ENCODE measurements at regions not wholly inside any gene's neighbourhood (a gene's known extent, or its start where the extent isn't known, plus 50 kb on each side); places are given as distances from the start of the nearest gene placed in this dataset.

- Histone ChIP-seq H3K27ac (no peak overlapping the region), H3K4me1 (no peaks in the 10 kb centered on the region)
- WGBS = 64% methylated on average over 3 of the region's 3 CpGs
These were observed 259.1 kb downstream of the BARHL2 start for GRCh38 chr1:90457985-90458384.

GRCh38 chr1:90452491-90452890, 264.6 kb downstream of the BARHL2 start:
- Histone ChIP-seq H3K4me3 (no peak overlapping the region), H3K27me3 (no peaks in the 10 kb centered on the region), H3K4me1 (no peaks in the 10 kb centered on the region), H3K9me3 (no peaks in the 10 kb centered on the region), H3K36me3 (no peaks in the 10 kb centered on the region), H3K27ac (no peak overlapping the region)
- DNase-seq (ENCODE audit: low spot score in 2 of 2) = no peak
- TF ChIP-seq EP300 (IDR thresholded peaks at IDR 0.05) (no peak), POLR2A (IDR thresholded peaks at IDR 0.05) (no peak), CTCF (IDR thresholded peaks at IDR 0.05) (no peak), POLR2AphosphoS5 (IDR thresholded peaks at IDR 0.05) (no peak)
- WGBS = 93% methylated on average over 2 of the region's 2 CpGs

More at GRCh38 chr1:90457985-90458384, 259.1 kb downstream of the BARHL2 start:
- DNase-seq (ENCODE audit: low spot score in 2 of 2) = no peak
- Histone ChIP-seq H3K4me3 (no peak overlapping the region), H3K9me3 (no peaks in the 10 kb centered on the region), H3K27me3 (peaks cover 4% of the 10 kb centered on the region), H3K36me3 (no peaks in the 10 kb centered on the region)
- TF ChIP-seq CTCF (IDR thresholded peaks at IDR 0.05) (no peak), EP300 (IDR thresholded peaks at IDR 0.05) (no peak), POLR2AphosphoS5 (IDR thresholded peaks at IDR 0.05) (no peak), POLR2A (IDR thresholded peaks at IDR 0.05) (no peak)

GRCh38 chr1:90443354-90443753, 273.7 kb downstream of the BARHL2 start:
- Histone ChIP-seq H3K4me3 (no peak overlapping the region), H3K9me3 (no peaks in the 10 kb centered on the region), H3K27me3 (no peaks in the 10 kb centered on the region), H3K36me3 (no peaks in the 10 kb centered on the region), H3K4me1 (no peaks in the 10 kb centered on the region), H3K27ac (no peak overlapping the region)
- 63% methylated on average over 4 of the region's 4 CpGs for WGBS
- DNase-seq (ENCODE audit: low spot score in 2 of 2) = no peak
- TF ChIP-seq POLR2A (IDR thresholded peaks at IDR 0.05) (no peak), EP300 (IDR thresholded peaks at IDR 0.05) (no peak), CTCF (IDR thresholded peaks at IDR 0.05) (no peak), POLR2AphosphoS5 (IDR thresholded peaks at IDR 0.05) (no peak)

DNA sequence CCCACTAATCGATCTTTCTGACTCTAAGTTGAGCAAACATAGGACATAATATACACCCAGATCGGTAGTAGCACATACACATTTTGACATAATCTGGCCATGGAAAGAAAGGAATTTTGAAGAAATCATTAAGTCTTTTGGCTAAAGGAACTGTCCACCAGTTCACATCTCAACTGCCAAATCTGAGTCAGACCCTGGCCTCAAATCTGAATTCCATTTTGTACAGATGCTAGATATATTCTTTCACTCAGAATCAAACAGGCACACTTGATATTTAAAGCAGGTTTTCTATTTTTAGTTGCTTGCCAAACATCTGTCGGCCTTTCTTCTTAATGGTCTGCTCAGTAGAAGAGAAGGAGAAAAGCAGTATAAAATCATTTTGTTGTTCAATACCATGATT, 281.8 kb downstream of the BARHL2 start:
- no peak overlapping the region for H3K27ac ChIP-seq
- no peaks in the 10 kb centered on the region for H3K36me3 ChIP-seq
- TF ChIP-seq POLR2AphosphoS5 (IDR thresholded peaks at IDR 0.05) = no peak
- TF ChIP-seq EP300 (IDR thresholded peaks at IDR 0.05) = no peak
- no peak for TF ChIP-seq CTCF (IDR thresholded peaks at IDR 0.05)
- 76% methylated on average over 3 of the region's 3 CpGs for WGBS
- no peak for DNase-seq (ENCODE audit: low spot score in 2 of 2)
- H3K27me3 ChIP-seq = no peaks in the 10 kb centered on the region
- H3K4me3 ChIP-seq = no peak overlapping the region
- H3K4me1 ChIP-seq = no peaks in the 10 kb centered on the region
- no peaks in the 10 kb centered on the region for H3K9me3 ChIP-seq

DNA sequence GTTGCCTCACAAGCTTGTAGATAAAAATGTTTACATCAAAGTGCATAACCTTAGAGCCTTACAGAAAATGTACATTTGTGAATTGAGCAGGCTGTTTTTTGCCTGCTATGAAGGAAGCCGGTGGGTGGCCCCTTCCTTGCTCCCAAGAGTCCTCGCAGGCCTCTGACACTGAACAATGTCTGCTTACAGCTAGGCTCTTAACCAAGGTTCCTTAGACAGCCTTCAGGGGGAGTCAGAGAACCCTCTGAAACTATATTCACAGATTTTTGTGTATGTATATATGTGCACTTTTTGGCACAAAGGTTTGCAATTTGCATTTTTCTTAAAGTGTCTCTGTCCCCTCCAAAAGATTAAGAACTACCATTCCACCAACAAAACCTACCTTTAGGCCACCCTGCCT, 282.6 kb downstream of the BARHL2 start:
- WGBS = 72% methylated on average over 2 of the region's 2 CpGs
- TF ChIP-seq POLR2A (IDR thresholded peaks at IDR 0.05) (no peak), CTCF (IDR thresholded peaks at IDR 0.05) (no peak), POLR2AphosphoS5 (IDR thresholded peaks at IDR 0.05) (no peak), EP300 (IDR thresholded peaks at IDR 0.05) (no peak)
- DNase-seq (ENCODE audit: low spot score in 2 of 2) = no peak
- no peaks in the 10 kb centered on the region for H3K9me3 ChIP-seq
- no peaks in the 10 kb centered on the region for H3K4me1 ChIP-seq
- no peak overlapping the region for H3K27ac ChIP-seq
- H3K4me3 ChIP-seq = no peak overlapping the region
- H3K27me3 ChIP-seq = no peaks in the 10 kb centered on the region
- H3K36me3 ChIP-seq = no peaks in the 10 kb centered on the region
